Thoracic aorta (tissue), 2 donors: ENCODE measurements at regions not wholly inside any gene's neighbourhood (a gene's known extent, or its start where the extent isn't known, plus 50 kb on each side); places are given as distances from the start of the nearest gene placed in this dataset.

ENCODE experiments used
- ATAC-seq: fragments of 150-250 bp; one replicate; pipeline ENCODE4 v1.8.0; 2017; ENCODE audit warnings: low read depth; ENCODE audit not compliant: insufficient number of reproducible peaks, low FRiP score
- DNase-seq: peaks from one replicate; pipeline ENCODE4 v3.0.0-alpha.2; 2020; ENCODE audit warnings: low spot score
- H3K27ac ChIP-seq, 2 donors: fragments of 200-600 bp; sonication (generic); 1 replicate in 1 of 2; 2 replicates in 1 of 2; pipeline ENCODE4 v1.5.1; 2016; ENCODE audit warnings: mild to moderate bottlenecking in 2 of 2, moderate library complexity in 2 of 2
- H3K27me3 ChIP-seq: fragments of 200-600 bp; sonication (generic); replicated peaks from 2 replicates; pipeline ENCODE4 v1.6.0; 2016; ENCODE audit warnings: mild to moderate bottlenecking; ENCODE audit not compliant: insufficient read depth
- H3K36me3 ChIP-seq: fragments of 200-600 bp; sonication (generic); one replicate; pipeline ENCODE4 v1.5.1; 2016
- H3K4me1 ChIP-seq, 2 donors: fragments of 200-600 bp; sonication (generic); 1 replicate in 1 of 2; 2 replicates in 1 of 2; pipeline versions ENCODE4 v1.5.1 to v1.6.0; 2016; ENCODE audit warnings: low read depth in 2 of 2, mild to moderate bottlenecking in 1 of 2; ENCODE audit not compliant: control insufficient read depth in 1 of 2
- H3K4me3 ChIP-seq: fragments of 200-600 bp; sonication (generic); 2 replicates; pipeline ENCODE4 v1.5.1; 2016; ENCODE audit warnings: mild to moderate bottlenecking
- H3K9me3 ChIP-seq: fragments of 200-600 bp; sonication (generic); 2 replicates; pipeline ENCODE4 v1.5.1; 2016
- TF ChIP-seq, protein P1 (sequence below): fragments of 200-600 bp; sonication (generic); IDR thresholded peaks from one replicate; pipeline ENCODE4 v1.5.1; 2019; ENCODE audit warnings: antibody characterized with exemption

DNA sequence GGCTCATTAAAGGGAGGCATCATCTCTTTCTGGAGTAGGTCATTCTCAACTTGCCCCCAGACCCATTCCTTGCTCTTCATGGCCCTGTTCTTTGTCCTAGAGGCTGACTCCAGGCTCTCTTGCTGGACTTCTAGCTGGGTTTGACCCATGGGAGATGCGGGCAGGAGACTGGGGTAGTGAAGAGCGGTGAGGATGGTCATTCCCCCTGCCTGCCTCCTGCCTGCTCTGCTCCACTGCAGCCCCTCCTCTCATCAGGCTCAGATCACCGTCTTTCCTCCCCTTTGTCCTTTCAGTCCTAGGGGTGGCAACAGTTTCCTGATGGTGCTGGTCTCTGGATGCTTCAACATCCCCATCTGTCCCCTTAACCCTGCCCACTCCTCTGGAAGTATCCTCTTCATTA, 170.9 kb downstream of the ABHD5 start:
- Histone ChIP-seq H3K27me3 (no peaks in the 10 kb centered on the region), H3K4me1 (peaks cover 0 to 4% of the 10 kb centered on the region in 2 donors), H3K9me3 (no peaks in the 10 kb centered on the region), H3K36me3 (no peaks in the 10 kb centered on the region), H3K4me3 (no peak overlapping the region), H3K27ac (no peak overlapping the region)
- DNase-seq (no peak), ATAC-seq (no peak)
- TF ChIP-seq, protein P1, sequence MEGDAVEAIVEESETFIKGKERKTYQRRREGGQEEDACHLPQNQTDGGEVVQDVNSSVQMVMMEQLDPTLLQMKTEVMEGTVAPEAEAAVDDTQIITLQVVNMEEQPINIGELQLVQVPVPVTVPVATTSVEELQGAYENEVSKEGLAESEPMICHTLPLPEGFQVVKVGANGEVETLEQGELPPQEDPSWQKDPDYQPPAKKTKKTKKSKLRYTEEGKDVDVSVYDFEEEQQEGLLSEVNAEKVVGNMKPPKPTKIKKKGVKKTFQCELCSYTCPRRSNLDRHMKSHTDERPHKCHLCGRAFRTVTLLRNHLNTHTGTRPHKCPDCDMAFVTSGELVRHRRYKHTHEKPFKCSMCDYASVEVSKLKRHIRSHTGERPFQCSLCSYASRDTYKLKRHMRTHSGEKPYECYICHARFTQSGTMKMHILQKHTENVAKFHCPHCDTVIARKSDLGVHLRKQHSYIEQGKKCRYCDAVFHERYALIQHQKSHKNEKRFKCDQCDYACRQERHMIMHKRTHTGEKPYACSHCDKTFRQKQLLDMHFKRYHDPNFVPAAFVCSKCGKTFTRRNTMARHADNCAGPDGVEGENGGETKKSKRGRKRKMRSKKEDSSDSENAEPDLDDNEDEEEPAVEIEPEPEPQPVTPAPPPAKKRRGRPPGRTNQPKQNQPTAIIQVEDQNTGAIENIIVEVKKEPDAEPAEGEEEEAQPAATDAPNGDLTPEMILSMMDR = no peak

DNA sequence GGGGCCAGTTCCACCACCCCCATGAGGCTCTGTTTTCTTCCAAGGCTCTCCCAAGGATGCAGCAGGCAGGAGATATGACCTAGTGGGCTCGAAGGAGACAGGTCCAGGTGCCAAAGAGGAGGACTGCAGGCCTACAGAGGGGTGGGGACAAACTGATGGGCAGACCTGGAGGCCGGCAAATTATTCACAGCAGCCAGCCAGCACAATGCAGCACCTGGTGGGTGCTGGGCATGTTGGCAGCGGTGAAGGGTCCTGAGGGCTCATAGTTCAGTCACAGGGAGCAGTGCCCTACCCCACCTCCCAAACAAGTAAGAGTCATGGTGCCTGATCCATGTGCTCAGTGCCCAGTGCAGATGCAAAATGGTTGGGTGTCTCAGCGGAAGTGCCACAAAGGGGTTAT, 171.7 kb downstream of the ABHD5 start:
- Histone ChIP-seq H3K9me3 (no peaks in the 10 kb centered on the region), H3K4me1 (peaks cover 0 to 10% of the 10 kb centered on the region in 2 donors), H3K27ac (no peak overlapping the region), H3K4me3 (no peak overlapping the region), H3K36me3 (no peaks in the 10 kb centered on the region), H3K27me3 (no peaks in the 10 kb centered on the region)
- no peak for ATAC-seq
- TF ChIP-seq, protein P1 = no peak
- no peak for DNase-seq

DNA sequence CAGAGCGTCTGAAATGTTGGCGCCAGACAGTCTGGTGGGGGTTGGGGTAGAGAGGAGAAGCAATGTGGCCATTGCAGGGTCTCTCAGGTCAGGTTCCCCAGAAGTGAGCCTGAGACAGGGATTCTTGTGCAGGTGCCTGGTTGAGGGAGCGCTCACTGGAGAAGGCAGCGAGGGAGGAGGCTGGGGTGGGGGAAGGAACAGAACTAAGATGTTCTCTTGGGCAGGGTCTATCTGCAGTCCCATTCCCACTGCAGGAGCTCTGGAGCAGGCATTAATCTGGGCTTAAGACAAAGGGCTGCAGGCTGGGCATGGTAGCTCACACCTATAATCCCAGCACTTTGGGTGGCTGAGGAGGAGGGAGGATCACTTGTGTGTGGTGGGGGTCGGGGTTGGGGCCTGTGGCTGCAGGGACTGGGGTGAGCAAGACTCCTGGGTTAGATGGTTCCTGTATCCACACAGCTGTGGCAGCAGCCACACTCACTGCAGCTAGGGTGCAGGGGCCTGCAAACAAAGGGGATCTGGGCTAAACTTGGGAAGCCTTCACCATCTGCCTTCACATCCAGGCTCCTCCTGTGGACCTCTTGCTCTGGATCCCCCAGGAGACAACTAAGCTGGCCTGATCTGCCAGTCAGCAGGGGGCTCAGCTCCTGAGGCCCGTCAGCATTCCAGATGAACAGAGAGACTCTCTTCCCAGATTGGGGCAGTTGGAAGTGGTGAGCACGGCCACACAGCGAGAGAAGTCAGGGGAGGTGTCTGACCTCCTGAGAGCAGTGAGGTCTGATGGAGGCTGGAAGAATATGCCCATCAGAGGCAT, 172.5 kb downstream of the ABHD5 start:
- DNase-seq = no peak
- Histone ChIP-seq H3K9me3 (no peaks in the 10 kb centered on the region), H3K27ac (no peak overlapping the region), H3K4me1 (peaks cover 0 to 16% of the 10 kb centered on the region in 2 donors), H3K36me3 (no peaks in the 10 kb centered on the region), H3K4me3 (no peak overlapping the region), H3K27me3 (no peaks in the 10 kb centered on the region)
- no peak for ATAC-seq
- TF ChIP-seq, protein P1 = no peak

DNA sequence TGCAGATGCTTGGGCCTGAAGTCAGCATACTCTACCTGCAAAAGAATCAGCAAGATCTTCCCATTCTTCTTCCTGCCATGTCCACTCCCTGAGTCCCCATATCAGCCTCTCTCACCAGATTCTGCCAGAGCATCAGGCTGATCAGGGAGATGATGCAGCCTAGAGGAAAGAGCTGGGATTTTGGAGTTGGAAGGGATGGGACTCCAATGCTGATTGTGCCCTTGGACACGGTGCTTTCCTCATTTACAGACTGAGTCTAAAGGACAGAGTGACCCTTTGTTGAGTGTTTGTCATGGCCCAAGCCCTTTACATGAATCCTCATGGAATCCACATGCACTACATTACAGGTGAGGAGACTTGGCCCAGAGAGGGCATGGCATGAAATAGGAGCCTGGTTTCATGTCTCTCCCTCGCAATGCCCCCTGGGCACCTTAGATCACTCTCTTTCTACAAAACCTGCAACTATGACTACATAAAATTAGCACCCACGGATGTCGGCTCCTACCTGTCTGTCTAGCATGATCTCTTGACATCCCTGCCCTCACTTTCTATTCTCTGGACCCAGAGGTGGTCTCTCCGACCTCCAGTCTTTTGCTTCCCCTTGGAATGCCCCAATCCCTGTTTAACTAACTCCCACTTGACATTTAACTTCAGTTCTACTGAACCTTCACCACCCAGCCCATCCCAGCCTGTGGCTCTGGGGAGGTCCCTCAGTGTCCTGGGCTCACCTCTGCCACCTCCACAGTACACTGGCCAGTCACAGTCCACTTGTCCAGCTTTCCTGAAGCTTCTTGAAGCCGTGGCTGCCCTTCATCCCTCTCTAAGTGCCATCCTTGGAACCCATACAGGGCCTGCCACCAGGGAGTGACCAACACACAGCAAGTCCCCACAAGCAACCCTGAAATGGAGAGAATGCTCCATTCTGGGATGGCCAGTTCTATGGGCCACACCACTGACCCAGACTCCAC, 173.5 kb downstream of the ABHD5 start:
- DNase-seq = no peak
- no peak for ATAC-seq
- TF ChIP-seq, protein P1 = no peak

DNA sequence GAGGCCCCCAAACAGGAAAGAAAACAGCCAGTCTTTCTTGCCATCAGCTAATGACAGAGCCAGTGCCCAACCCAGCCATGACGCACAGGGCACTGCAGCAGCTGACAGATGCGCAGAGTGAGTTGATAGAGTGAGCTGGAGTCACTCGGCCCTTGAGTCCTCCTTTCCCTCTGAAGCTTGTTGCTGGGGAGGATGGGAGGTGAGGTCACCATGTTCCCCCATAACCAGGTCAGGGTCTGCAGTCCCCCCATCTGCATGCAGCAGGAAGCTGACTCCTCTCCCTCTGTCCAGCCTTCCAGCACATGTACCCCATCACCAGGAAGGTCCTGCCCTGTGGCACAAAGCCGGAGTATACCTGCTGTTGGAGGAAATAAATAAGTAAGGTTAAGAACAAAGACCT, 174.6 kb downstream of the ABHD5 start:
- H3K4me3 ChIP-seq = no peak overlapping the region
- no peak overlapping the region for H3K27ac ChIP-seq
- ATAC-seq (no peak), DNase-seq (no peak)
- no peaks in the 10 kb centered on the region for H3K9me3 ChIP-seq
- TF ChIP-seq, protein P1 = no peak
- H3K27me3 ChIP-seq = no peaks in the 10 kb centered on the region
- H3K4me1 ChIP-seq = peaks cover 7 to 30% of the 10 kb centered on the region in 2 donors
- H3K36me3 ChIP-seq = no peaks in the 10 kb centered on the region

More for the DNA sequence above, 173.5 kb downstream of the ABHD5 start:
- Histone ChIP-seq H3K27me3 (no peaks in the 10 kb centered on the region), H3K4me3 (no peak overlapping the region), H3K9me3 (no peaks in the 10 kb centered on the region), H3K4me1 (peaks cover 0 to 19% of the 10 kb centered on the region in 2 donors), H3K36me3 (no peaks in the 10 kb centered on the region), H3K27ac (no peak overlapping the region)
